SK-N-SH (cell line): ENCODE measurements at regions not wholly inside any gene's neighbourhood (a gene's known extent, or its start where the extent isn't known, plus 50 kb on each side); places are given as distances from the start of the nearest gene placed in this dataset.

ENCODE experiments used
- CTCF ChIA-PET: fragments of 300-600, 350-600 bp; formaldehyde crosslinking; extraction: SDS; loops from one replicate; lab custom pipeline; 2021; lab: Yijun Ruan, JAX
- POLR2A ChIA-PET: fragments of 350-600 bp; sonication (Branson Sonifier 250); formaldehyde crosslinking; extraction: SDS; loops from one replicate; lab custom pipeline; 2020; ENCODE audit warnings: antibody characterized with exemption, inconsistent platforms; lab: Yijun Ruan, JAX
- DNase-seq: peaks from one replicate; pipeline ENCODE4 v3.0.0; 2012
- H2AFZ ChIP-seq: fragments of 200-600 bp; sonication (generic); 2 replicates; pipeline ENCODE4 v1.8.1; 2016; ENCODE audit warnings: antibody characterized with exemption, mild to moderate bottlenecking, low read depth
- H3F3A ChIP-seq: fragments of 200-600 bp; sonication (generic); replicated peaks from 2 replicates; pipeline ENCODE3; 2016; ENCODE audit warnings: antibody characterized with exemption, mild to moderate bottlenecking; ENCODE audit not compliant: insufficient read depth
- H3K27ac ChIP-seq, 2 experiments: fragments of 200-500 bp in 1 of 2; fragments of 200-600 bp in 1 of 2; sonication (Bioruptor generic) in 1 of 2; sonication (generic), shearing (Covaris generic) in 1 of 2; 2 replicates each; pipeline versions ENCODE4 v1.5.1 to v1.6.1; 2014 to 2016; ENCODE audit warnings: low read depth in 2 of 2, inconsistent platforms in 1 of 2, low read length in 1 of 2, mild to moderate bottlenecking in 1 of 2, mixed read lengths in 1 of 2
- H3K27me3 ChIP-seq: fragments of 200-600 bp; sonication (generic), shearing (Covaris generic); 2 replicates; pipeline ENCODE4 v1.6.1; 2016; ENCODE audit warnings: mixed run types; ENCODE audit not compliant: insufficient read depth
- H3K36me3 ChIP-seq, 2 experiments: fragments of 200-500 bp in 1 of 2; fragments of 200-600 bp in 1 of 2; sonication (Bioruptor generic) in 1 of 2; sonication (generic) in 1 of 2; replicated peaks in 1 of 2; 2 replicates each; pipeline versions ENCODE3 to v1.5.1; 2014 to 2016; ENCODE audit warnings: low read length in 1 of 2, mild to moderate bottlenecking in 1 of 2; ENCODE audit not compliant: insufficient read depth in 2 of 2, control insufficient read depth in 1 of 2
- H3K4me1 ChIP-seq, 2 experiments: fragments of 200-500 bp in 1 of 2; fragments of 200-600 bp in 1 of 2; sonication (Bioruptor generic) in 1 of 2; sonication (generic), shearing (Covaris generic) in 1 of 2; 2 replicates each; pipeline versions ENCODE4 v1.5.1 to v1.6.1; 2014 to 2016; ENCODE audit warnings: low read depth in 1 of 2, low read length in 1 of 2, mixed run types in 1 of 2; ENCODE audit not compliant: insufficient read depth in 2 of 2, control insufficient read depth in 1 of 2
- H3K4me2 ChIP-seq: fragments of 200-600 bp; sonication (generic), shearing (Covaris generic); 2 replicates; pipeline ENCODE4 v1.6.1; 2017; ENCODE audit warnings: mixed run types
- H3K4me3 ChIP-seq, 2 experiments: fragments of 200-500 bp in 1 of 2; fragments of 200-600 bp in 1 of 2; sonication (Bioruptor generic) in 1 of 2; sonication (generic), shearing (Covaris generic) in 1 of 2; 2 replicates each; pipeline versions ENCODE4 v1.5.1 to v1.8.1; 2014 to 2016; ENCODE audit warnings: low read depth in 2 of 2, inconsistent platforms in 1 of 2, low read length in 1 of 2, mild to moderate bottlenecking in 1 of 2, mixed read lengths in 1 of 2, moderate library complexity in 1 of 2
- H3K79me2 ChIP-seq: fragments of 200-600 bp; sonication (generic); 2 replicates; pipeline ENCODE4 v1.8.1; 2017; ENCODE audit warnings: mild to moderate bottlenecking; ENCODE audit not compliant: insufficient read depth
- H3K9ac ChIP-seq: fragments of 200-600 bp; sonication (generic); 2 replicates; pipeline ENCODE4 v1.6.1; 2017; ENCODE audit warnings: mixed run types
- H3K9me2 ChIP-seq: fragments of 200-600 bp; sonication (generic); 2 replicates; pipeline ENCODE4 v1.6.1; 2017; ENCODE audit warnings: mixed run types
- H3K9me3 ChIP-seq: fragments of 200-600 bp; sonication (generic); 2 replicates; pipeline ENCODE4 v1.6.1; 2017; ENCODE audit warnings: mixed run types, mild to moderate bottlenecking, moderate library complexity
- H4K20me1 ChIP-seq: fragments of 200-600 bp; sonication (generic); 2 replicates; pipeline ENCODE4 v1.6.1; 2017; ENCODE audit warnings: mild to moderate bottlenecking, mixed run types; ENCODE audit not compliant: insufficient read depth
- CTCF ChIP-seq: fragments of 200-600 bp; sonication (generic); IDR thresholded peaks from 2 replicates; pipeline ENCODE4 v1.6.1; 2017; ENCODE audit warnings: antibody characterized with exemption, mild to moderate bottlenecking, moderate library complexity
- ELF1 ChIP-seq: IDR thresholded peaks from 2 replicates; pipeline ENCODE4 v1.4.0; 2012
- EZH2phosphoT487 ChIP-seq: fragments of 200-600 bp; sonication (generic); IDR thresholded peaks from 2 replicates; pipeline ENCODE4 v1.6.1; 2017; ENCODE audit warnings: low read depth, mixed run types, mild to moderate bottlenecking, antibody characterized with exemption, moderate library complexity, borderline replicate concordance
- FOXJ3 ChIP-seq: sonication (generic); formaldehyde crosslinking; IDR thresholded peaks from 2 replicates; pipeline ENCODE4 v1.5.1; 2020; ENCODE audit warnings: mild to moderate bottlenecking, missing genetic modification reagents
- FOXM1 ChIP-seq: IDR thresholded peaks from 2 replicates; pipeline ENCODE4 v1.4.0; 2012; ENCODE audit warnings: low read depth, mild to moderate bottlenecking
- GATA2 ChIP-seq: sonication (generic); formaldehyde crosslinking; IDR thresholded peaks from 2 replicates; pipeline ENCODE4 v1.5.0; 2020; ENCODE audit warnings: mild to moderate bottlenecking, missing genetic modification reagents
- JUND ChIP-seq: IDR thresholded peaks from 2 replicates; pipeline ENCODE4 v1.4.0; 2012
- MEF2A ChIP-seq: IDR thresholded peaks from 2 replicates; pipeline ENCODE4 v1.4.0; 2012; ENCODE audit warnings: low read depth, borderline replicate concordance
- NFIC ChIP-seq: IDR thresholded peaks from 2 replicates; pipeline ENCODE4 v1.4.0; 2012; ENCODE audit warnings: borderline replicate concordance
- NRF1 ChIP-seq: IDR thresholded peaks from 2 replicates; pipeline ENCODE4 v1.6.1; 2012; ENCODE audit warnings: low read depth, mild to moderate bottlenecking, low read length
- POLR2AphosphoS5 ChIP-seq: IDR thresholded peaks from 2 replicates; pipeline ENCODE4 v1.6.1; 2012; ENCODE audit warnings: low read depth, low read length
- RCOR1 ChIP-seq: fragments of 150-350 bp; IDR thresholded peaks from 2 replicates; pipeline ENCODE4 v1.6.1; 2017; ENCODE audit warnings: antibody characterized with exemption, low read length
- RXRA ChIP-seq: IDR thresholded peaks from 2 replicates; pipeline ENCODE4 v1.4.0; 2012; ENCODE audit warnings: low read depth, mild to moderate bottlenecking, borderline replicate concordance
- TAF1 ChIP-seq: IDR thresholded peaks from 2 replicates; pipeline ENCODE4 v1.6.1; 2012; ENCODE audit warnings: low read depth, mild to moderate bottlenecking, low read length, moderate library complexity, borderline replicate concordance
- USF2 ChIP-seq: fragments of 150-350 bp; IDR thresholded peaks from 2 replicates; pipeline ENCODE4 v1.6.1; 2017; ENCODE audit warnings: antibody characterized with exemption, low read length, low read depth, borderline replicate concordance
- YY1 ChIP-seq: IDR thresholded peaks from 2 replicates; pipeline ENCODE4 v1.4.0; 2012; ENCODE audit warnings: low read depth, mild to moderate bottlenecking
- ZBTB33 ChIP-seq: IDR thresholded peaks from 2 replicates; pipeline ENCODE4 v1.4.0; 2012; ENCODE audit warnings: low read depth, borderline replicate concordance
- WGBS: methylation state at CpG from one replicate; pipeline ENCODE4 v1.1.6; 2017; ENCODE audit warnings: low lambda C conversion rate; 5-methylcytosine and 5-hydroxymethylcytosine counted together
- TF ChIP-seq, protein P1 (sequence below): IDR thresholded peaks from 2 replicates; pipeline ENCODE4 v1.4.0; 2012; ENCODE audit warnings: low read depth
- TF ChIP-seq, protein P2 (sequence below): IDR thresholded peaks from 2 replicates; pipeline ENCODE4; 2012
- TF ChIP-seq, protein P3 (sequence below): IDR thresholded peaks from 2 replicates; pipeline ENCODE4 v1.4.0; 2012; ENCODE audit warnings: low read depth, borderline replicate concordance

- no peaks in the 10 kb centered on the region for H3K36me3 ChIP-seq
- H3K79me2 ChIP-seq, result no peaks in the 10 kb centered on the region
- no peak overlapping the region for H3K4me2 ChIP-seq
- TF ChIP-seq YY1 (no peak), RXRA (no peak), GATA2 (CRISPR knock-in tag) (no peak), POLR2AphosphoS5 (no peak)
- TF ChIP-seq, protein P1, sequence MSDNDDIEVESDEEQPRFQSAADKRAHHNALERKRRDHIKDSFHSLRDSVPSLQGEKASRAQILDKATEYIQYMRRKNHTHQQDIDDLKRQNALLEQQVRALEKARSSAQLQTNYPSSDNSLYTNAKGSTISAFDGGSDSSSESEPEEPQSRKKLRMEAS, result no peak
- WGBS, result 7% methylated on average over 2 of the region's 2 CpGs
- H4K20me1 ChIP-seq, result no peaks in the 10 kb centered on the region
- no peak overlapping the region for H3K27ac ChIP-seq
- no peaks in the 10 kb centered on the region for H3F3A ChIP-seq
- no peak overlapping the region for H2AFZ ChIP-seq
- DNase-seq, result no peak
- ChIA-PET CTCF (no interaction called here), POLR2A (no interaction called here)
- peaks cover 0 to 17% of the 10 kb centered on the region in 2 experiments; a peak in 1 of 4 replicates for H3K4me1 ChIP-seq
- no peak overlapping the region for H3K4me3 ChIP-seq
- H3K9me3 ChIP-seq, result no peaks in the 10 kb centered on the region
- no peak overlapping the region for H3K9ac ChIP-seq
- H3K27me3 ChIP-seq, result no peaks in the 10 kb centered on the region
- no peaks in the 10 kb centered on the region for H3K9me2 ChIP-seq
These were observed 322.2 kb downstream of the TMEM121 start for GRCh38 chr14:105848570-105848969.

GRCh38 chr14:105849933-105850626 is 323.7 kb downstream of the TMEM121 start:
- H3K9me3 ChIP-seq, result no peaks in the 10 kb centered on the region
- H3K36me3 ChIP-seq, result no peaks in the 10 kb centered on the region
- no peak overlapping the region for H2AFZ ChIP-seq
- no peak overlapping the region for H3K27ac ChIP-seq
- TF ChIP-seq ZBTB33 (no peak), NRF1 (no peak), USF2 (no peak), RCOR1 (no peak), JUND (no peak), ELF1 (no peak), CTCF (no peak), NFIC (no peak), TAF1 (no peak), EZH2phosphoT487 (no peak), FOXJ3 (no peak), MEF2A (no peak), FOXM1 (no peak)
- TF ChIP-seq, protein P1, result no peak
- TF ChIP-seq, protein P2, sequence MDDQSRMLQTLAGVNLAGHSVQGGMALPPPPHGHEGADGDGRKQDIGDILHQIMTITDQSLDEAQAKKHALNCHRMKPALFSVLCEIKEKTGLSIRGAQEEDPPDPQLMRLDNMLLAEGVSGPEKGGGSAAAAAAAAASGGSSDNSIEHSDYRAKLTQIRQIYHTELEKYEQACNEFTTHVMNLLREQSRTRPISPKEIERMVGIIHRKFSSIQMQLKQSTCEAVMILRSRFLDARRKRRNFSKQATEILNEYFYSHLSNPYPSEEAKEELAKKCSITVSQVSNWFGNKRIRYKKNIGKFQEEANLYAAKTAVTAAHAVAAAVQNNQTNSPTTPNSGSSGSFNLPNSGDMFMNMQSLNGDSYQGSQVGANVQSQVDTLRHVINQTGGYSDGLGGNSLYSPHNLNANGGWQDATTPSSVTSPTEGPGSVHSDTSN, result no peak
- TF ChIP-seq, protein P3, sequence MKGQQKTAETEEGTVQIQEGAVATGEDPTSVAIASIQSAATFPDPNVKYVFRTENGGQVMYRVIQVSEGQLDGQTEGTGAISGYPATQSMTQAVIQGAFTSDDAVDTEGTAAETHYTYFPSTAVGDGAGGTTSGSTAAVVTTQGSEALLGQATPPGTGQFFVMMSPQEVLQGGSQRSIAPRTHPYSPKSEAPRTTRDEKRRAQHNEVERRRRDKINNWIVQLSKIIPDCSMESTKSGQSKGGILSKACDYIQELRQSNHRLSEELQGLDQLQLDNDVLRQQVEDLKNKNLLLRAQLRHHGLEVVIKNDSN, result no peak
- no peaks in the 10 kb centered on the region for H3K27me3 ChIP-seq
- H3F3A ChIP-seq, result no peaks in the 10 kb centered on the region
- WGBS, result 36% methylated on average over 4 of the region's 11 CpGs
- no peak overlapping the region for H3K9ac ChIP-seq
- H3K79me2 ChIP-seq, result no peaks in the 10 kb centered on the region
- no peak overlapping the region for H3K4me3 ChIP-seq
- H3K4me2 ChIP-seq, result no peak overlapping the region
- ChIA-PET CTCF (no interaction called here), POLR2A (no interaction called here)
- no peaks in the 10 kb centered on the region for H4K20me1 ChIP-seq
- H3K9me2 ChIP-seq, result no peaks in the 10 kb centered on the region
- H3K4me1 ChIP-seq, result peaks cover 0 to 21% of the 10 kb centered on the region in 2 experiments; a peak in 1 of 4 replicates
- DNase-seq, result no peak
